ENCODE measurements at regions not wholly inside any gene's neighbourhood (a gene's known extent, or its start where the extent isn't known, plus 50 kb on each side); places are given as distances from the start of the nearest gene placed in this dataset.

DNA sequence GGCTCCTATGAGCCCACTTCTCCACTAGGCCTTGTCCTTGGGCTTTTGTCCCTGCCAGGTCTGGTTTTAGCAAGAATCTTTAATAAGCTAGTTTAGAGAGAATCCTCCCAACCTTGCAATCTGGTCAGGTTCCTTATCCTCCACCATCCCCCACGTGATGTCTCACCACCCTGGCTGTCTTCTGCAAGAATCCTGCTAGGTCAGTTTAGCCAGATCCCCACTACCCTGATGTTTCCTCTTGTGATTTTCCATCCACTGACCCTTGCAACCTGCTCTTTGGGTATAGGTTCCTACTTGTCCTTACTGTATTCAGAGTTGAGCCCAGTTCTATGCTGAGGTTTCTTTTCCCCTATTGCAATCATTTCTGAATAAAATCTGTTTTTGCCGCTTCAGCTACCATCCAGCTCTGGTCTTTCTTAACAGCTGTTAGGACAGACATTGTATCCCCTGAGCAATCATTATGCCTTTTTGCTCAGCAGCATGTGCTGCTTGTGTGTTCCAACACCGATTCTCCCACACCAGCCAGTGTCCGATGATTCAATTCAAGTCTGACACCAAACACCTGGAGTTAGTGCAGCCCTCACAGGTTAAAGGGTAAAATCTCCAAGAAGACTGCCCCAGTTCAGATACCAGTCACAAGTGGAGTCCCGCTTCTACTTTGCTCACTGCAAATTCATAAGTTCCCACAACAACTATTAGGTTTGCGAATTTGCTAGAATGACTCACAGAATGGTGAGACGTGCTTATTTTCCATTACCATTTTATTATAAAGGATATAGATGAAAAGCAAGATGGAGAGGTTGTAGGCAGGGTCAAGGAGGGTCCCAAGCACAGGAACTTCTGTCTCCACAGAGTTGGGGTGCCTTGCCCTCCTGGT, 62.2 kb upstream of the ADCY1 start:
- POLR2A ChIA-PET: no interaction called here
- Histone ChIP-seq H3K36me3 (ENCODE audit: control insufficient read depth, insufficient read depth, low read length) (no peaks in the 10 kb centered on the region), H3K27me3 (ENCODE audit: control insufficient read depth, insufficient read depth, low read length) (no peaks in the 10 kb centered on the region), H3K4me3 (ENCODE audit: low read depth, low read length) (no peak overlapping the region)
- TF ChIP-seq, protein P1, sequence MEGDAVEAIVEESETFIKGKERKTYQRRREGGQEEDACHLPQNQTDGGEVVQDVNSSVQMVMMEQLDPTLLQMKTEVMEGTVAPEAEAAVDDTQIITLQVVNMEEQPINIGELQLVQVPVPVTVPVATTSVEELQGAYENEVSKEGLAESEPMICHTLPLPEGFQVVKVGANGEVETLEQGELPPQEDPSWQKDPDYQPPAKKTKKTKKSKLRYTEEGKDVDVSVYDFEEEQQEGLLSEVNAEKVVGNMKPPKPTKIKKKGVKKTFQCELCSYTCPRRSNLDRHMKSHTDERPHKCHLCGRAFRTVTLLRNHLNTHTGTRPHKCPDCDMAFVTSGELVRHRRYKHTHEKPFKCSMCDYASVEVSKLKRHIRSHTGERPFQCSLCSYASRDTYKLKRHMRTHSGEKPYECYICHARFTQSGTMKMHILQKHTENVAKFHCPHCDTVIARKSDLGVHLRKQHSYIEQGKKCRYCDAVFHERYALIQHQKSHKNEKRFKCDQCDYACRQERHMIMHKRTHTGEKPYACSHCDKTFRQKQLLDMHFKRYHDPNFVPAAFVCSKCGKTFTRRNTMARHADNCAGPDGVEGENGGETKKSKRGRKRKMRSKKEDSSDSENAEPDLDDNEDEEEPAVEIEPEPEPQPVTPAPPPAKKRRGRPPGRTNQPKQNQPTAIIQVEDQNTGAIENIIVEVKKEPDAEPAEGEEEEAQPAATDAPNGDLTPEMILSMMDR (IDR thresholded peaks at IDR 0.05; ENCODE audit: insufficient read depth, low read depth, low read length): no peak
- DNase-seq (ENCODE audit: low read depth): no peak
- CTCF ChIA-PET: no interaction called here

DNA sequence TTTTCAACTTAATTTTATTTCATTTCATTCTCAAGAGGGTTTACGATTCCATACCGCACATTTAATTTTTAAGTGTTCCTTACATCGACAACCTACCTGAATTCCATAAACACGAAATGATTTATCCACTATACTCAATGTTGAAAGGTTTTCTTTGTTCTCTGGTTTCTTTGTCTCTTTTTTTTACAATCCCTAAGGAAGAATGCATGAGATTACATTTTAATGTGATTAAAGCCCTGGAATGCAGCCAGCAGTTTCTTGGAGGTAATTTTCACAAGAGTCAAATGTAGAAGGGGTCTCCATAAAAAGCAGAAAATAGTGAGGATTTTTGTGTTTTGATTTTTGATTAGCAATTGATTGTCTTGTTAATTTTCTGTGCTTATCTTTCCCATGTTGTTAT, 59.2 kb upstream of the ADCY1 start:
- ChIA-PET POLR2A (no interaction called here), CTCF (no interaction called here)
- Histone ChIP-seq H3K4me3 (ENCODE audit: low read depth, low read length) (no peak overlapping the region), H3K27me3 (ENCODE audit: control insufficient read depth, insufficient read depth, low read length) (no peaks in the 10 kb centered on the region), H3K36me3 (ENCODE audit: control insufficient read depth, insufficient read depth, low read length) (no peaks in the 10 kb centered on the region)
- TF ChIP-seq, protein P1 (IDR thresholded peaks at IDR 0.05; ENCODE audit: insufficient read depth, low read depth, low read length): no peak
- DNase-seq (ENCODE audit: low read depth): no peak

DNA sequence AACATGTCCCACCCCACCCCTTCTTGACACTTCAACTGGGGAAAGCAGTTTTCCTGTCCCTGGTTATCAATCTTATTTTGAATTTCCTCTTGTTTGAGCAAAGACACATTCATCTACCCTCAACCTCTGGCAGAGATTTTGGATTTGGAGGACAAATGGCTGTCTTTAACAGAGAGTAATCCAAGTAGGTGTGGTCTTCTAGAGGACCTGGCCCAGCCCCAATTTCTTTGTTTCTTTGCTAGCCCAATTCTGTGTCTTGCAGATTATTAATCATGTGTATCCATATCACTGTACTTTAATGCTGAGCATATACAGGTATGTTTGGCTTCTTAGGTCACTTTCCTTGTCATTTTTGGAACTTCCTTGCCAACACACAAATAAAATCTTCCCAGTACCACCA, 58.8 kb upstream of the ADCY1 start:
- no peaks in the 10 kb centered on the region for H3K36me3 ChIP-seq (ENCODE audit: control insufficient read depth, insufficient read depth, low read length)
- no peak overlapping the region for H3K4me3 ChIP-seq (ENCODE audit: low read depth, low read length)
- no peaks in the 10 kb centered on the region for H3K27me3 ChIP-seq (ENCODE audit: control insufficient read depth, insufficient read depth, low read length)
- POLR2A ChIA-PET: no interaction called here
- CTCF ChIA-PET: no interaction called here
- TF ChIP-seq, protein P1 (IDR thresholded peaks at IDR 0.05; ENCODE audit: insufficient read depth, low read depth, low read length): no peak
- no peak for DNase-seq (ENCODE audit: low read depth)
